Mucosa of stomach (tissue), 1 donor: ENCODE measurements at regions not wholly inside any gene's neighbourhood (a gene's known extent, or its start where the extent isn't known, plus 50 kb on each side); places are given as distances from the start of the nearest gene placed in this dataset.

Experiments
- H3K27me3 ChIP-seq: one replicate; pipeline ENCODE4 v1.7.0; 2013; ENCODE audit warnings: mild to moderate bottlenecking, low read length; ENCODE audit not compliant: control insufficient read depth, insufficient read depth
- H3K36me3 ChIP-seq: one replicate; pipeline ENCODE4 v1.7.0; 2013; ENCODE audit warnings: low read length; ENCODE audit not compliant: control insufficient read depth, insufficient read depth
- H3K4me1 ChIP-seq: one replicate; pipeline ENCODE4 v1.7.0; 2013; ENCODE audit warnings: mild to moderate bottlenecking, low read length; ENCODE audit not compliant: control insufficient read depth, insufficient read depth
- H3K4me3 ChIP-seq: one replicate; pipeline ENCODE4 v1.7.0; 2013; ENCODE audit warnings: low read length
- H3K9ac ChIP-seq: one replicate; pipeline ENCODE4 v1.7.0; 2013; ENCODE audit warnings: mild to moderate bottlenecking, low read length, moderate library complexity
- H3K9me3 ChIP-seq: one replicate; pipeline ENCODE4 v1.7.0; 2013; ENCODE audit warnings: mild to moderate bottlenecking, low read length, moderate library complexity; ENCODE audit not compliant: control insufficient read depth
- donor health status: Pancreatic carcinoma.

GRCh38 chr6:158877716-158878115, 58.5 kb upstream of the EZR start:
- Histone ChIP-seq H3K9ac (no peak overlapping the region), H3K36me3 (no peaks in the 10 kb centered on the region), H3K4me1 (no peaks in the 10 kb centered on the region), H3K4me3 (no peak overlapping the region), H3K9me3 (no peaks in the 10 kb centered on the region), H3K27me3 (no peaks in the 10 kb centered on the region)

GRCh38 chr6:158876886-158877285, 57.7 kb upstream of the EZR start:
- Histone ChIP-seq H3K4me3 (no peak overlapping the region), H3K36me3 (no peaks in the 10 kb centered on the region), H3K4me1 (no peaks in the 10 kb centered on the region), H3K27me3 (no peaks in the 10 kb centered on the region), H3K9me3 (no peaks in the 10 kb centered on the region), H3K9ac (no peak overlapping the region)

GRCh38 chr6:158870649-158870957, 51.4 kb upstream of the EZR start:
- Histone ChIP-seq H3K4me1 (peaks cover 30% of the 10 kb centered on the region), H3K9me3 (no peaks in the 10 kb centered on the region), H3K36me3 (no peaks in the 10 kb centered on the region), H3K9ac (no peak overlapping the region), H3K4me3 (no peak overlapping the region), H3K27me3 (no peaks in the 10 kb centered on the region)

- Histone ChIP-seq H3K4me1 (peaks cover 30% of the 10 kb centered on the region), H3K9me3 (no peaks in the 10 kb centered on the region), H3K4me3 (peak overlapping the region; percentile 75), H3K36me3 (no peaks in the 10 kb centered on the region), H3K9ac (peak overlapping the region; percentile 91), H3K27me3 (no peaks in the 10 kb centered on the region)
These were observed 50.9 kb upstream of the EZR start for GRCh38 chr6:158869826-158870648.

DNA sequence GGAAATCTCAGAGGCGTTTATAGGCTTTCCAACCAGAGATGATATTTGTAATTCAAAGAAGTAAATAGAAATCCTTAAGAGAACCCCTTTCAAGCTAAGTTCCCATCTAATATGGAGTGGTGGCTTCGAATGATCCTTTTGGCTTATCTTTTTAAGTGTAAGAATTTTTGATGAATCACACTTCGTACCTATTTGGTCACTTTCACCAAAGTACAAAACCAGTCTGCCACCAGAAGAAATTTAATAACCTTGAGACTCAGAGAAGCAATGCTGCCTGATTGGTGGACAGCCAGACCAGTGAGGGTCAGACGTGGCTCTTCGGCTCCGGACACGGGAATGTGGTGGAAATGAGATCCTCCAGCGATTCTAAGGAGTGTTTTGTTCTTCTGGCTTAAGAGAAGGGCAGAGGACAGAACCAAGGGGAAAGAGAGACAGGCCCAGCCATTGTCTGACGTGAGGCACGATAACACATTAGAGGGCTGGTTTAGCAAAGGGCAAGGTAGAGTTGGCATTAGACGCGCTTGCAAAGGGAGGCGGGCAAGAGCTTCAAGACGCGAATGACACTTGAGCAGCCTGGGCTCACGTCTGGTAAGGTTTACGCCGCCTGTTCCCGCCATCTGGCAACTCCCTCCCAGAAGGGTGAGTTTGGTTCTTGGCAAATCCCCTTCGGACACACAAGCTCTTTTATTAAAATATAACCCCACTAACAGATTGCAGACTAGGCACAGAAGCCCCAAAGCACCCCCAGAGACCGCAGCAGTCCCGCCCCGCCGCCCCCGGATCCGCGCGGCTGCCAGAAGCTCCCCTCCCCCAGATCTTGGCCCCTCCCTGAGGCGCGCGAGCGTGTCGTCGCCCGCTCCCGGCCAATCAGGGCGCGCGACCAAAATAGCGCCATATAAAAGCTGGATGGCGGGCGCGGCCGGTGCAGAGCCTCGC, 50.0 kb upstream of the EZR start:
- H3K9me3 ChIP-seq, result no peaks in the 10 kb centered on the region
- no peaks in the 10 kb centered on the region for H3K27me3 ChIP-seq
- H3K9ac ChIP-seq, result peak overlapping the region; percentile 76
- H3K4me1 ChIP-seq, result peaks cover 30% of the 10 kb centered on the region
- no peaks in the 10 kb centered on the region for H3K36me3 ChIP-seq
- no peak overlapping the region for H3K4me3 ChIP-seq
